ENCODE measurements at regions not wholly inside any gene's neighbourhood (a gene's known extent, or its start where the extent isn't known, plus 50 kb on each side); places are given as distances from the start of the nearest gene placed in this dataset.

- TF ChIP-seq CTCF (IDR thresholded peaks at IDR 0.05), result no peak
- TF ChIP-seq POLR2A (IDR thresholded peaks at IDR 0.05; ENCODE audit: low read length), result no peak
- TF ChIP-seq SMC3 (IDR thresholded peaks at IDR 0.05), result no peak
- no peak for TF ChIP-seq ESRRA (IDR thresholded peaks at IDR 0.05; ENCODE audit: borderline replicate concordance, low read length)
- TF ChIP-seq E2F6 (IDR thresholded peaks at IDR 0.05; ENCODE audit: borderline replicate concordance, low read depth), result no peak
- no peak for TF ChIP-seq EP300 (IDR thresholded peaks at IDR 0.05)
- no peak for TF ChIP-seq REST (IDR thresholded peaks at IDR 0.05)
- TF ChIP-seq MAZ (IDR thresholded peaks at IDR 0.05; ENCODE audit: borderline replicate concordance, low read depth, low read length), result no peak
Measured at GRCh38 chr18:42657551-42657950, 457.9 kb downstream of the RIT2 start.
